ENCODE measurements at regions not wholly inside any gene's neighbourhood (a gene's known extent, or its start where the extent isn't known, plus 50 kb on each side); places are given as distances from the start of the nearest gene placed in this dataset.

DNA sequence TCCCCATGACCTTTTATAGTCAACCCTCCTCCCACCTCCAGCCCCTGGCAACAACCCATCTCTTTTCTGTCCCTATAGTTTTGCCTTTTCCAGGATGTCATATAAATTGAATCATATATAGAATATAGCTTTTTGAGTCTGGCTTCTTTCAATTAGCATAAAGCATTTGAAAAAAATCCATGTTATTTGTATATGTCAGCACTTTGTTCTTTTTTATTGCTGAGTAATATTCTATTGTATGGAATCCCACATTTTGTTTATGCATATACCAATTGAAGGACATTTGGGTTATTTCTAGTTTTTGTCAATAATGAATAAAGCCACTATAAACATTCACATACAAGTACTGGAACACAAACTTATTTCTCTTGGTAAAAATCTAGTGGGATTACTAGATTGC is 58.0 kb upstream of the SSR3 start:
- CTCF ChIA-PET, result no interaction called here
- Histone ChIP-seq H3K27me3 (replicated peaks in 2 of 5; ENCODE audit: control insufficient read depth in 4 of 5, insufficient read depth in 5 of 5, low read length in 4 of 5) (no peaks in the 10 kb centered on the region), H3K36me3 (ENCODE audit: control insufficient read depth in 4 of 4, insufficient read depth in 4 of 4, low read length in 3 of 4) (no peaks in the 10 kb centered on the region), H3K9me3 (ENCODE audit: control extremely low read depth in 1 of 5, control insufficient read depth in 4 of 5, insufficient read depth in 2 of 5, low read depth in 1 of 5, low read length in 4 of 5) (no peaks in the 10 kb centered on the region), H3K4me3 (ENCODE audit: control insufficient read depth in 1 of 7, extremely low read depth in 1 of 7, insufficient read depth in 4 of 7, low read depth in 2 of 7, low read length in 6 of 7) (no peak overlapping the region), H3K27ac (ENCODE audit: insufficient read depth in 1 of 2, low read depth in 1 of 2, low read length in 2 of 2, poor library complexity in 1 of 2, severe bottlenecking in 2 of 2) (no peak overlapping the region), H3K4me1 (ENCODE audit: control extremely low read depth in 1 of 4, control insufficient read depth in 4 of 4, insufficient read depth in 4 of 4, low read length in 3 of 4) (peaks cover 0 to 15% (median 4%) of the 10 kb centered on the region in 4 experiments)
- DNase-seq, result no peak
- POLR2A ChIA-PET, result no interaction called here

DNA sequence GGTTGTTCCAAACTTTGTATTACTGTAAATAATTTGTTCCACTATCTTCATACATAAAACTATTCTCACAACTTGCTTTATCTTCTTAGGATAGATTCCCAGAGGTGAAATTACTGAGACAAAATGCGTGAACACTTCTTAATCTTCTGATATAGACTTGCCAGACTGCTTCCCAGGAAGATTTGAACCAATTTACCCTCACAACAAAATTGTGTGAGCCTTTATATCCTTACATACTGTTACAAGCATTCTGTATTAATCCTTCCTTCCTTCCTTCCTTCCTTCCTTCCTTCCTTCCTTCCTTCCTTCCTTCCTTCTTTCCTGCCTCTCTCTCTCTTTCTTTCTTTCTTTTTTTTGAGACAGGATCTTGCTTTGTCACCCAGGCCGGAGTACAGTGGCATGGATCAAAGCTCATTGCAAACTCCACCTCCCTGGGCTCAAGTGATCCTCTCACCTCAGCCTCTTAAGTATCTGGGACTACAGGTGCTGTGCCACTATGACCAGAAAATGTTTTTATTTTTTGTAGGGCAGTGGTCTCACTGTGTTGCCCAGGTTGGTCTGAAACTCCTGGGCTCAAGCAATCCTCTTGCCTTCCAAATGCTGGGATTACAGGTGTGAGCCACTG is 57.1 kb upstream of the SSR3 start:
- CTCF ChIA-PET, result no interaction called here
- H3K27ac ChIP-seq (ENCODE audit: insufficient read depth in 1 of 2, low read depth in 1 of 2, low read length in 2 of 2, poor library complexity in 1 of 2, severe bottlenecking in 2 of 2), result no peak overlapping the region
- POLR2A ChIA-PET, result no interaction called here
- no peak for DNase-seq
- H3K4me3 ChIP-seq (ENCODE audit: control insufficient read depth in 1 of 7, extremely low read depth in 1 of 7, insufficient read depth in 4 of 7, low read depth in 2 of 7, low read length in 6 of 7), result no peak overlapping the region
- H3K36me3 ChIP-seq (ENCODE audit: control insufficient read depth in 4 of 4, insufficient read depth in 4 of 4, low read length in 3 of 4), result no peaks in the 10 kb centered on the region
- H3K9me3 ChIP-seq (ENCODE audit: control extremely low read depth in 1 of 5, control insufficient read depth in 4 of 5, insufficient read depth in 2 of 5, low read depth in 1 of 5, low read length in 4 of 5), result no peaks in the 10 kb centered on the region
- peaks cover 0 to 15% (median 4%) of the 10 kb centered on the region in 4 experiments for H3K4me1 ChIP-seq (ENCODE audit: control extremely low read depth in 1 of 4, control insufficient read depth in 4 of 4, insufficient read depth in 4 of 4, low read length in 3 of 4)
- WGBS (ENCODE audit: insufficient coverage), result 100% methylated on average over 2 of the region's 2 CpGs
- H3K27me3 ChIP-seq (replicated peaks in 2 of 5; ENCODE audit: control insufficient read depth in 4 of 5, insufficient read depth in 5 of 5, low read length in 4 of 5), result no peaks in the 10 kb centered on the region

DNA sequence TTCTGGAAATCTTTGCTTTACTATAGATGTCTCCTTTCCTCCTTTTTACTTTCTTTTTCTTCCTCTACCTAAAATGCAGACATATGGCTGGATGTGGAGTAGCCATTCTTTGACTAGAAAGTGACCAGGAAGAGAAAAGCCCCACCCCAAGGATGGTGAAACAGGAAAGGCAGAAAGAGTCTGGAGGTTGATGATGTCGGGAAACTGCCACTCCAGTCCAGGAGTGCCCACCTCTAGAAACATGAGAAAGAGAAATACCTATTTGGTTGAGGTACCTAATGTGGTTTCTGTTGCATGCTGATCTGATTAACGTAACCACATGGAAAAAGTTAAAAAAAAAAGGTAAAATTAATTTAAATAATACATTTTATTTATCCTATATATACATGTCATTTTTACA is 55.2 kb upstream of the SSR3 start:
- ChIA-PET CTCF (interaction anchor here (0.9 to 1.0 kb wide), 2 partner anchors 12 to 458 kb away, joined by 3 read pairs; no protein-coding TSS in a partner anchor), POLR2A (no interaction called here)
- 100% methylated on average over 1 of the region's 2 CpGs for WGBS (ENCODE audit: insufficient coverage)
- Histone ChIP-seq H3K27me3 (replicated peaks in 2 of 5; ENCODE audit: control insufficient read depth in 4 of 5, insufficient read depth in 5 of 5, low read length in 4 of 5) (peaks cover 0 to 2% (median 0%) of the 10 kb centered on the region in 5 experiments), H3K27ac (ENCODE audit: insufficient read depth in 1 of 2, low read depth in 1 of 2, low read length in 2 of 2, poor library complexity in 1 of 2, severe bottlenecking in 2 of 2) (no peak overlapping the region), H3K9me3 (ENCODE audit: control extremely low read depth in 1 of 5, control insufficient read depth in 4 of 5, insufficient read depth in 2 of 5, low read depth in 1 of 5, low read length in 4 of 5) (no peaks in the 10 kb centered on the region), H3K36me3 (ENCODE audit: control insufficient read depth in 4 of 4, insufficient read depth in 4 of 4, low read length in 3 of 4) (no peaks in the 10 kb centered on the region), H3K4me3 (ENCODE audit: control insufficient read depth in 1 of 7, extremely low read depth in 1 of 7, insufficient read depth in 4 of 7, low read depth in 2 of 7, low read length in 6 of 7) (no peak overlapping the region), H3K4me1 (ENCODE audit: control extremely low read depth in 1 of 4, control insufficient read depth in 4 of 4, insufficient read depth in 4 of 4, low read length in 3 of 4) (peaks cover 2 to 18% (median 10%) of the 10 kb centered on the region in 4 experiments)
- DNase-seq, result no peak

DNA sequence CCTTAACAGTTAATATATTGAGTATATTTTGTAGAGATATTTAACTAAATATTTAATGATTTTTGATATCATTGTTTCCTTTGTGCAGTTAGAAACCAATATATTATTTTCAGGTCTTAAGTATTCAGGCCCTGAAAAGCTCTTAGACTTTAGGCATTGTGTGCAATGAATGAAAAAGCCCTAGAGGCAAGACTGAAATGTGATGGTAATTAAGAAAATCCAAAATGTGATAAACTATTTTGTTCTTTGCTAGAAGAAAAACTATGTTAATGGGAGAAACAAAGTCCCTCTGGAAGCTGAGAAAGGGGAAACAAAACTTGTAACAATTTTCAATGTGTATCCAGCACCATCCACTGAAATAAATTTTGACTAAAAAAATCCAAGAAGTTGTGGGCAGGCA is 54.6 kb upstream of the SSR3 start:
- H3K9me3 ChIP-seq (ENCODE audit: control extremely low read depth in 1 of 5, control insufficient read depth in 4 of 5, insufficient read depth in 2 of 5, low read depth in 1 of 5, low read length in 4 of 5), result no peaks in the 10 kb centered on the region
- ChIA-PET POLR2A (no interaction called here), CTCF (interaction anchor here (0.9 to 1.0 kb wide), 2 partner anchors 11 to 457 kb away, joined by 3 read pairs; no protein-coding TSS in a partner anchor)
- no peaks in the 10 kb centered on the region for H3K36me3 ChIP-seq (ENCODE audit: control insufficient read depth in 4 of 4, insufficient read depth in 4 of 4, low read length in 3 of 4)
- peaks cover 0 to 2% (median 0%) of the 10 kb centered on the region in 5 experiments for H3K27me3 ChIP-seq (replicated peaks in 2 of 5; ENCODE audit: control insufficient read depth in 4 of 5, insufficient read depth in 5 of 5, low read length in 4 of 5)
- no peak for DNase-seq
- peaks cover under 1 to 14% (median 7%) of the 10 kb centered on the region in 4 experiments for H3K4me1 ChIP-seq (ENCODE audit: control extremely low read depth in 1 of 4, control insufficient read depth in 4 of 4, insufficient read depth in 4 of 4, low read length in 3 of 4)
- no peak overlapping the region for H3K27ac ChIP-seq (ENCODE audit: insufficient read depth in 1 of 2, low read depth in 1 of 2, low read length in 2 of 2, poor library complexity in 1 of 2, severe bottlenecking in 2 of 2)
- H3K4me3 ChIP-seq (ENCODE audit: control insufficient read depth in 1 of 7, extremely low read depth in 1 of 7, insufficient read depth in 4 of 7, low read depth in 2 of 7, low read length in 6 of 7), result no peak overlapping the region

DNA sequence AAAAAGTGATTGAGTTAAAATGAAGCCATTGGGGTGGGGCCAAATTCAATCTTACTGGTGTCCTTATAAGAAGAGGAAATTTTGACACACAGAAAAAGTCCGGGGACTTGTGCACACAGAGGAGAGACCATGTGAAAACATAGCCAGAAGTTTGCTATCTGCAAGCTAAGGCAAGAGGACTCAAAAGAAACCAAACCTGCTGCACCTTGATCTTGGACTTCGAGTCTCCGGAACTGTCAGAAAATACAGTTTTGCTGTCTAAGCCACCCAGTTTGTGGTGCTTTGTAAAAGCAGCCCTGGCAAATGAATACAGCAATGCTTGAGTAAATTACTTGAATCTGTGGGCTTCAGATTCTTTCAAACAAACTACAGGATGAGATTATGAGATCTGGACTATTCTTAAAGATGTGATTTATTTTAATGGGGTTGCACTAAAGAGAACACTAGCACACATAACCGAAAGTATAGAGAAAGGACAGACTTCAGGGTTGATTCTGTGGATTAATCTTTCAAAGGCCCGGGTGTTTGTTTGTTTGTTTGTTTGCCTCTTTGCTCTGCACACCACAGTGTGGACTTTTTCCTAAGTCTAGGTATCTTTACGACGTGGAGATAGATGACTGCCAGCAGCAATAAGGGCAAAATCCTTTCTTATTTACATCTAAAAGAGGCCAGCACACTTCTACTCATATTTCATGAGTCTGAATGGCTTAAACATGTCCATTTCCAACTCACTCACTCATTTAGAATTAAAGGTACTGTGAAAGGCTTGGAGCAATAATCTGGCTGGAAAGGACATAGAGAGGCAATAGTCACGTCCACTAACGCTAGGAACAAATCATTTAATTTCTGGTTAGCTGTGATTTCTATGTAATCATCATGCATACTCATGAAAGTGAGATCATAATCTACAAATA is 53.9 kb upstream of the SSR3 start:
- Histone ChIP-seq H3K9me3 (ENCODE audit: control extremely low read depth in 1 of 5, control insufficient read depth in 4 of 5, insufficient read depth in 2 of 5, low read depth in 1 of 5, low read length in 4 of 5) (no peaks in the 10 kb centered on the region), H3K27ac (ENCODE audit: insufficient read depth in 1 of 2, low read depth in 1 of 2, low read length in 2 of 2, poor library complexity in 1 of 2, severe bottlenecking in 2 of 2) (no peak overlapping the region), H3K36me3 (ENCODE audit: control insufficient read depth in 4 of 4, insufficient read depth in 4 of 4, low read length in 3 of 4) (no peaks in the 10 kb centered on the region), H3K27me3 (replicated peaks in 2 of 5; ENCODE audit: control insufficient read depth in 4 of 5, insufficient read depth in 5 of 5, low read length in 4 of 5) (peaks cover 0 to 2% (median 0%) of the 10 kb centered on the region in 5 experiments), H3K4me1 (ENCODE audit: control extremely low read depth in 1 of 4, control insufficient read depth in 4 of 4, insufficient read depth in 4 of 4, low read length in 3 of 4) (peaks cover 0 to 19% (median 7%) of the 10 kb centered on the region in 4 experiments), H3K4me3 (ENCODE audit: control insufficient read depth in 1 of 7, extremely low read depth in 1 of 7, insufficient read depth in 4 of 7, low read depth in 2 of 7, low read length in 6 of 7) (no peak overlapping the region)
- WGBS (ENCODE audit: insufficient coverage), result 89% methylated on average over 7 of the region's 9 CpGs
- CTCF ChIA-PET, result interaction anchor here (0.9 to 1.0 kb wide), 2 partner anchors 11 to 457 kb away, joined by 3 read pairs; no protein-coding TSS in a partner anchor
- POLR2A ChIA-PET, result interaction anchor here (0.7 kb wide), 1 partner anchor 47 kb away, joined by 3 read pairs; no protein-coding TSS in a partner anchor
- no peak for DNase-seq

DNA sequence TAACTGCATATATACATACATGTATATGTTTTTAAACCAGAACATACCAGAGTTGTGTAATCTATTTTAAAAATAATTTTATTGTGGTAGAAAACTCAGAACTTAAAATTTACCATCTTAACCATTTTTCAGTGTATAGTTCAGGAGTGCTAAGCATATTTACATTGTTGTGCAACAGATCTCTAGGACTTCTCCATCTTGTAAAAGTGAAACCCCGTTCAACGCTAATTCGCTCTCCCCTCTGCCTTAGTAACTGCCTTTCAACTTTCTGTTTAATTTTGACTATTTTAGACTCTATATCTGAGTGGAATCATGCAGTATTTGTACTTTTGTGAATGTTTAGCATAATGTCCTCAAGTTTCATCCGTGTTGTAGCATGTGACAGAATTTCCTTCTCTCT is 51.8 kb upstream of the SSR3 start:
- Histone ChIP-seq H3K9me3 (ENCODE audit: control extremely low read depth in 1 of 5, control insufficient read depth in 4 of 5, insufficient read depth in 2 of 5, low read depth in 1 of 5, low read length in 4 of 5) (no peaks in the 10 kb centered on the region), H3K27ac (ENCODE audit: insufficient read depth in 1 of 2, low read depth in 1 of 2, low read length in 2 of 2, poor library complexity in 1 of 2, severe bottlenecking in 2 of 2) (peak overlapping the region in 1 of 2 experiments; percentile 62), H3K4me1 (ENCODE audit: control extremely low read depth in 1 of 4, control insufficient read depth in 4 of 4, insufficient read depth in 4 of 4, low read length in 3 of 4) (peaks cover 0 to 27% (median 7%) of the 10 kb centered on the region in 4 experiments), H3K4me3 (ENCODE audit: control insufficient read depth in 1 of 7, extremely low read depth in 1 of 7, insufficient read depth in 4 of 7, low read depth in 2 of 7, low read length in 6 of 7) (peak overlapping the region in 4 of 7 experiments; percentile 31 to 79 (median 72)), H3K36me3 (ENCODE audit: control insufficient read depth in 4 of 4, insufficient read depth in 4 of 4, low read length in 3 of 4) (no peaks in the 10 kb centered on the region), H3K27me3 (replicated peaks in 2 of 5; ENCODE audit: control insufficient read depth in 4 of 5, insufficient read depth in 5 of 5, low read length in 4 of 5) (peaks cover 0 to 2% (median 0%) of the 10 kb centered on the region in 5 experiments)
- CTCF ChIA-PET, result interaction anchor here (1.4 kb wide), 1 partner anchor 8 kb away, joined by 4 read pairs; no protein-coding TSS in a partner anchor
- DNase-seq, result peak; percentile 35 to 69 (median 60)
- WGBS (ENCODE audit: insufficient coverage), result 27% methylated on average over 2 of the region's 4 CpGs
- POLR2A ChIA-PET, result no interaction called here
